AG04450 (cell line): ENCODE measurements at regions not wholly inside any gene's neighbourhood (a gene's known extent, or its start where the extent isn't known, plus 50 kb on each side); places are given as distances from the start of the nearest gene placed in this dataset.

Experiments
- CTCF ChIA-PET: fragments of 300-600, 350-600 bp; formaldehyde crosslinking; extraction: SDS; loops from one replicate; lab custom pipeline; 2022; ENCODE audit warnings: antibody characterized with exemption, inconsistent platforms; lab: Charles Lee
- POLR2A ChIA-PET: fragments of 350-600 bp; formaldehyde crosslinking; extraction: SDS; loops from one replicate; lab custom pipeline; 2021; ENCODE audit warnings: antibody characterized with exemption, inconsistent platforms; lab: Yijun Ruan, JAX
- DNase-seq: peaks from one replicate; pipeline ENCODE4 v3.0.0-alpha.2; 2011; ENCODE audit warnings: low read depth, low spot score
- H3K27ac ChIP-seq: one replicate; pipeline ENCODE4 v1.5.1; 2012; ENCODE audit warnings: low read depth, low read length, control low read depth
- H3K27me3 ChIP-seq: one replicate; pipeline ENCODE4 v1.6.0; 2012; ENCODE audit warnings: low read length; ENCODE audit not compliant: control insufficient read depth, insufficient read depth
- H3K4me3 ChIP-seq: 2 replicates; pipeline ENCODE4 v1.5.1; 2011; ENCODE audit warnings: mild to moderate bottlenecking, low read depth, low read length, control low read depth
- H3K9me3 ChIP-seq: 2 replicates; pipeline ENCODE4 v1.5.1; 2012; ENCODE audit warnings: low read length; ENCODE audit not compliant: control insufficient read depth, insufficient read depth
- CTCF ChIP-seq: IDR thresholded peaks from 2 replicates; pipeline ENCODE4 v1.5.1; 2011; ENCODE audit warnings: low read depth, low read length, control low read depth, inconsistent platforms

GRCh38 chr1:232383455-232384123, 246.3 kb downstream of the SIPA1L2 start:
- H3K9me3 ChIP-seq, result no peaks in the 10 kb centered on the region; the same call in 1 of the 2 replicates
- POLR2A ChIA-PET, result no interaction called here
- no peak overlapping the region for H3K4me3 ChIP-seq
- no peaks in the 10 kb centered on the region for H3K27me3 ChIP-seq
- H3K27ac ChIP-seq, result no peak overlapping the region
- TF ChIP-seq CTCF, result no peak
- CTCF ChIA-PET, result no interaction called here
- DNase-seq, result no peak

GRCh38 chr1:232382671-232383070, 247.3 kb downstream of the SIPA1L2 start:
- ChIA-PET POLR2A (no interaction called here), CTCF (no interaction called here)
- no peaks in the 10 kb centered on the region; the same call in 1 of the 2 replicates for H3K9me3 ChIP-seq
- no peak for DNase-seq
- peak overlapping the region; percentile 11 for H3K27ac ChIP-seq
- no peak for TF ChIP-seq CTCF
- no peak overlapping the region for H3K4me3 ChIP-seq
- H3K27me3 ChIP-seq, result no peaks in the 10 kb centered on the region

GRCh38 chr1:232381394-232382100, 248.4 kb downstream of the SIPA1L2 start:
- POLR2A ChIA-PET, result no interaction called here

GRCh38 chr1:232380596-232380995, 249.3 kb downstream of the SIPA1L2 start:
- Histone ChIP-seq H3K4me3 (no peak overlapping the region), H3K27me3 (no peaks in the 10 kb centered on the region), H3K9me3 (no peaks in the 10 kb centered on the region; the same call in 1 of the 2 replicates), H3K27ac (no peak overlapping the region)
- POLR2A ChIA-PET, result no interaction called here
- DNase-seq, result no peak
- TF ChIP-seq CTCF, result no peak
- CTCF ChIA-PET, result no interaction called here

More at GRCh38 chr1:232381394-232382100, 248.4 kb downstream of the SIPA1L2 start:
- Histone ChIP-seq H3K9me3 (no peaks in the 10 kb centered on the region; the same call in 1 of the 2 replicates), H3K27ac (no peak overlapping the region), H3K4me3 (no peak overlapping the region), H3K27me3 (no peaks in the 10 kb centered on the region)
- no peak for DNase-seq
- TF ChIP-seq CTCF, result no peak
- CTCF ChIA-PET, result no interaction called here

- no peak overlapping the region for H3K4me3 ChIP-seq
- POLR2A ChIA-PET, result no interaction called here
- DNase-seq, result no peak
- no peak overlapping the region for H3K27ac ChIP-seq
- no peaks in the 10 kb centered on the region for H3K27me3 ChIP-seq
- no peak for TF ChIP-seq CTCF
- CTCF ChIA-PET, result no interaction called here
- no peaks in the 10 kb centered on the region; the same call in 1 of the 2 replicates for H3K9me3 ChIP-seq
Measured at GRCh38 chr1:232380131-232380530, 249.8 kb downstream of the SIPA1L2 start.
